ENCODE measurements at regions not wholly inside any gene's neighbourhood (a gene's known extent, or its start where the extent isn't known, plus 50 kb on each side); places are given as distances from the start of the nearest gene placed in this dataset.

- TF ChIP-seq, protein P1, sequence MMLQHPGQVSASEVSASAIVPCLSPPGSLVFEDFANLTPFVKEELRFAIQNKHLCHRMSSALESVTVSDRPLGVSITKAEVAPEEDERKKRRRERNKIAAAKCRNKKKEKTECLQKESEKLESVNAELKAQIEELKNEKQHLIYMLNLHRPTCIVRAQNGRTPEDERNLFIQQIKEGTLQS (IDR thresholded peaks at IDR 0.05; ENCODE audit: borderline replicate concordance, extremely low read depth, low read depth, low read length), result no peak
- no peak for TF ChIP-seq HSF1 (IDR thresholded peaks at IDR 0.05; ENCODE audit: low read depth, low read length)
- no peak for TF ChIP-seq RAD51 (IDR thresholded peaks at IDR 0.05)
- TF ChIP-seq, protein P2, sequence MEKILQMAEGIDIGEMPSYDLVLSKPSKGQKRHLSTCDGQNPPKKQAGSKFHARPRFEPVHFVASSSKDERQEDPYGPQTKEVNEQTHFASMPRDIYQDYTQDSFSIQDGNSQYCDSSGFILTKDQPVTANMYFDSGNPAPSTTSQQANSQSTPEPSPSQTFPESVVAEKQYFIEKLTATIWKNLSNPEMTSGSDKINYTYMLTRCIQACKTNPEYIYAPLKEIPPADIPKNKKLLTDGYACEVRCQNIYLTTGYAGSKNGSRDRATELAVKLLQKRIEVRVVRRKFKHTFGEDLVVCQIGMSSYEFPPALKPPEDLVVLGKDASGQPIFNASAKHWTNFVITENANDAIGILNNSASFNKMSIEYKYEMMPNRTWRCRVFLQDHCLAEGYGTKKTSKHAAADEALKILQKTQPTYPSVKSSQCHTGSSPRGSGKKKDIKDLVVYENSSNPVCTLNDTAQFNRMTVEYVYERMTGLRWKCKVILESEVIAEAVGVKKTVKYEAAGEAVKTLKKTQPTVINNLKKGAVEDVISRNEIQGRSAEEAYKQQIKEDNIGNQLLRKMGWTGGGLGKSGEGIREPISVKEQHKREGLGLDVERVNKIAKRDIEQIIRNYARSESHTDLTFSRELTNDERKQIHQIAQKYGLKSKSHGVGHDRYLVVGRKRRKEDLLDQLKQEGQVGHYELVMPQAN (conservative IDR thresholded peaks at IDR 0.05), result no peak
- no peak for TF ChIP-seq BHLHE40 (IDR thresholded peaks at IDR 0.05; ENCODE audit: borderline replicate concordance in 1 of 2, low read depth in 2 of 2, low read length in 1 of 2)
Observed at GRCh38 chr3:55409806-55410205, 77.3 kb downstream of the WNT5A start (continued).

DNA sequence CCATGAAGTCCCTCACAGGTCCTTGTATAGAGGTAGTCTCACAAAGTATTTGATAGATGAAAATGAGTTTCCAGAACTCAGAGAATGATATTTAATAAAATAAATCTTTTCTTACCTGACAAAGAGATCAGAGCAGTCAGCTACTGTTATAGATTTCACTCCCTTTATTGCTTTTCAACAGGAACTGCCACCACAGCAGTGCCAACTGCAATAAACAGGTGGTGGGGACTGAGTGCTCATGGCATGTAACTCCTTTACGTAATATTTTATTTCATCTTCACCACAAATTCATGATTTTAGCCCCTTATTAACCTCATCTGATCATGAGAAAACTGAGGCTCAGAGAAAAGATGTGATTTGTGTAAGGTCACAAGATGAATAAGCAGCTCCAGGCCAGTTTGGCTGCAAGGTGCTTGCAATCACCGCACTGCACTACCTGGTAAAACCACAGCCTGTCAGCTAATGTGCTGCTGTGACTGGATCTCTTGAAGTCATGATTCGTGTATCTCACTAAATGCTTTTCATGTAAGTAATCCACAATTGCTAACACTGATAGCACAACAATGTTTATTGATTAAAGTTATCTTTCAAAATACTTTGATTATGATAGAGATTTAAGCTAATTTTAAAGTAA, 78.8 kb downstream of the WNT5A start:
- Histone ChIP-seq H3K4me3 (no peak overlapping the region), H3K36me3 (ENCODE audit: control insufficient read depth in 2 of 2, insufficient read depth in 2 of 2, low read length in 1 of 2) (no peaks in the 10 kb centered on the region), H3K9ac (ENCODE audit: control insufficient read depth, insufficient read depth, low read length) (no peak overlapping the region), H3K4me1 (ENCODE audit: control insufficient read depth, insufficient read depth, low read length) (no peaks in the 10 kb centered on the region), H4K20me1 (ENCODE audit: control insufficient read depth, insufficient read depth) (no peaks in the 10 kb centered on the region), H2AFZ (ENCODE audit: control insufficient read depth, low read depth, low read length) (no peak overlapping the region), H3K79me2 (ENCODE audit: control insufficient read depth, insufficient read depth, low read length) (no peaks in the 10 kb centered on the region), H3K27ac (ENCODE audit: control insufficient read depth, insufficient read depth) (no peak overlapping the region), H3K4me2 (ENCODE audit: control insufficient read depth, insufficient read depth) (no peak overlapping the region), H3K9me3 (replicated peaks; ENCODE audit: control insufficient read depth, insufficient read depth, low read length) (peaks cover 2% of the 10 kb centered on the region; the same call in 2 of the 3 replicates), H3K27me3 (replicated peaks in 1 of 2; ENCODE audit: control insufficient read depth in 2 of 2, insufficient read depth in 2 of 2, low read length in 1 of 2) (no peaks in the 10 kb centered on the region)
- POLR2A ChIA-PET, result interaction anchor here (0.7 kb wide), 1 partner anchor 58 kb away, joined by 3 read pairs; no protein-coding TSS in a partner anchor
- no peak for DNase-seq (ENCODE audit: low read depth, low spot score)
- intact Hi-C loops (cut with micrococcal nuclease; ENCODE audit: unreplicated experiment) (no loop called here), in situ Hi-C loops (cut with MboI) (no loop called here)
- no peak for FAIRE-seq
- no TSS peak for BruUV-seq (replicated peaks)
- SMC1A ChIA-PET (ENCODE audit: uncharacterized antibody, unreplicated experiment), result no interaction called here
- 44% methylated on average over 3 of the region's 3 CpGs for WGBS (ENCODE audit: insufficient coverage, insufficient replicate concordance, low lambda C conversion rate, missing lambda C conversion rate)
- RAD21 ChIA-PET (ENCODE audit: unreplicated experiment), result no interaction called here
- CTCF ChIA-PET, result no interaction called here
- no peak for ATAC-seq
- TF ChIP-seq LARP7 (IDR thresholded peaks at IDR 0.05) (no peak), SUZ12 (IDR thresholded peaks at IDR 0.05; ENCODE audit: unreplicated experiment) (no peak), SMC3 (IDR thresholded peaks at IDR 0.05; ENCODE audit: borderline replicate concordance, low read length) (no peak), FOS (IDR thresholded peaks at IDR 0.05; ENCODE audit: borderline replicate concordance, extremely low read depth, insufficient read length) (no peak), ZNF687 (IDR thresholded peaks at IDR 0.05) (no peak)
- TF ChIP-seq, protein P3, sequence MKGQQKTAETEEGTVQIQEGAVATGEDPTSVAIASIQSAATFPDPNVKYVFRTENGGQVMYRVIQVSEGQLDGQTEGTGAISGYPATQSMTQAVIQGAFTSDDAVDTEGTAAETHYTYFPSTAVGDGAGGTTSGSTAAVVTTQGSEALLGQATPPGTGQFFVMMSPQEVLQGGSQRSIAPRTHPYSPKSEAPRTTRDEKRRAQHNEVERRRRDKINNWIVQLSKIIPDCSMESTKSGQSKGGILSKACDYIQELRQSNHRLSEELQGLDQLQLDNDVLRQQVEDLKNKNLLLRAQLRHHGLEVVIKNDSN (IDR thresholded peaks at IDR 0.05; ENCODE audit: borderline replicate concordance, extremely low read length, insufficient read depth, low read depth, low read length), result no peak

Measured in GM12878 (cell line).